Keratinocyte (primary cell): ENCODE measurements at regions not wholly inside any gene's neighbourhood (a gene's known extent, or its start where the extent isn't known, plus 50 kb on each side); places are given as distances from the start of the nearest gene placed in this dataset.

Source experiments
- DNase-seq: peaks from one replicate; pipeline ENCODE4 v3.0.0-alpha.2; 2011; ENCODE audit warnings: low read depth, missing footprints, low spot score
- FAIRE-seq: peaks from 2 replicates; lab custom pipeline; 2011; peaks lifted over from hg19 to GRCh38; lab: Jason Lieb, UNC
- H2AFZ ChIP-seq: 2 replicates; pipeline ENCODE4 v1.6.0; 2012; ENCODE audit warnings: low read length, control low read depth, inconsistent platforms; ENCODE audit not compliant: control insufficient read depth
- H3K27ac ChIP-seq: 2 replicates; pipeline ENCODE4 v1.5.1; 2011; ENCODE audit warnings: low read length; ENCODE audit not compliant: control insufficient read depth, insufficient read depth
- H3K27me3 ChIP-seq: 3 replicates; pipeline ENCODE4 v1.6.0; 2011; ENCODE audit warnings: low read length; ENCODE audit not compliant: control insufficient read depth, insufficient read depth; ENCODE audit errors: extremely low read depth
- H3K36me3 ChIP-seq, 2 experiments: 2 replicates in 1 of 2; 3 replicates in 1 of 2; pipeline ENCODE4 v1.5.1; 2011; ENCODE audit warnings: low read length in 2 of 2, mild to moderate bottlenecking in 1 of 2; ENCODE audit not compliant: control insufficient read depth in 2 of 2, insufficient read depth in 2 of 2; ENCODE audit errors: extremely low read depth in 1 of 2
- H3K4me1 ChIP-seq: 3 replicates; pipeline ENCODE4 v1.5.1; 2011; ENCODE audit warnings: low read length; ENCODE audit not compliant: control insufficient read depth, insufficient read depth; ENCODE audit errors: extremely low read depth
- H3K4me2 ChIP-seq: 3 replicates; pipeline ENCODE4 v1.6.0; 2011; ENCODE audit warnings: low read depth, low read length; ENCODE audit not compliant: control insufficient read depth, insufficient read depth; ENCODE audit errors: extremely low read depth
- H3K4me3 ChIP-seq, 3 experiments: fragments of 200-600 bp in 1 of 3; sonication (generic) in 1 of 3; 2 replicates in 2 of 3; 3 replicates in 1 of 3; pipeline ENCODE4 v1.5.1; 2011 to 2016; ENCODE audit warnings: low read length in 3 of 3, mild to moderate bottlenecking in 3 of 3, control low read depth in 2 of 3, inconsistent platforms in 1 of 3, low read depth in 1 of 3, mixed read lengths in 1 of 3, mixed run types in 1 of 3, moderate library complexity in 1 of 3; ENCODE audit not compliant: control insufficient read depth in 2 of 3, insufficient read depth in 2 of 3; ENCODE audit errors: extremely low read depth in 1 of 3
- H3K79me2 ChIP-seq: 2 replicates; pipeline ENCODE4 v1.6.0; 2012; ENCODE audit warnings: low read length; ENCODE audit not compliant: control insufficient read depth, insufficient read depth
- H3K9ac ChIP-seq: 3 replicates; pipeline ENCODE4 v1.6.0; 2011; ENCODE audit warnings: low read length; ENCODE audit not compliant: control insufficient read depth, insufficient read depth; ENCODE audit errors: extremely low read depth
- H3K9me1 ChIP-seq: 3 replicates; pipeline ENCODE4 v1.6.0; 2011; ENCODE audit warnings: low read length; ENCODE audit not compliant: control insufficient read depth, insufficient read depth; ENCODE audit errors: extremely low read depth
- H3K9me3 ChIP-seq: 2 replicates; pipeline ENCODE4 v1.5.1; 2012; ENCODE audit warnings: low read depth, low read length; ENCODE audit not compliant: control insufficient read depth
- H4K20me1 ChIP-seq: 3 replicates; pipeline ENCODE4 v1.6.0; 2011; ENCODE audit warnings: low read length; ENCODE audit not compliant: control insufficient read depth, insufficient read depth; ENCODE audit errors: extremely low read depth
- EZH2 ChIP-seq: IDR thresholded peaks from one replicate; pipeline ENCODE4 v1.6.1; 2012; ENCODE audit warnings: inconsistent platforms, mild to moderate bottlenecking, low read length, moderate library complexity
- dilution Hi-C: fragments of 300-500 bp; cut with MboI; formaldehyde crosslinking; loops from one replicate; pipeline ENCODE4 v1.7.0; 2020; ENCODE audit warnings: low sequenced_read_pairs; ENCODE audit not compliant: extremely low pct_ligation_motif_present
- TF ChIP-seq, protein P1 (sequence below), 3 experiments: IDR thresholded peaks in 1 of 3; conservative IDR thresholded peaks in 1 of 3; optimal IDR thresholded peaks in 1 of 3; 2 replicates in 2 of 3; 3 replicates in 1 of 3; pipeline versions ENCODE3 to v1.5.1; 2011; ENCODE audit warnings: low read length in 3 of 3, mild to moderate bottlenecking in 3 of 3, moderate library complexity in 2 of 3, control low read depth in 1 of 3, inconsistent platforms in 1 of 3; ENCODE audit not compliant: insufficient read depth in 2 of 3; ENCODE audit errors: extremely low read depth in 1 of 3

DNA sequence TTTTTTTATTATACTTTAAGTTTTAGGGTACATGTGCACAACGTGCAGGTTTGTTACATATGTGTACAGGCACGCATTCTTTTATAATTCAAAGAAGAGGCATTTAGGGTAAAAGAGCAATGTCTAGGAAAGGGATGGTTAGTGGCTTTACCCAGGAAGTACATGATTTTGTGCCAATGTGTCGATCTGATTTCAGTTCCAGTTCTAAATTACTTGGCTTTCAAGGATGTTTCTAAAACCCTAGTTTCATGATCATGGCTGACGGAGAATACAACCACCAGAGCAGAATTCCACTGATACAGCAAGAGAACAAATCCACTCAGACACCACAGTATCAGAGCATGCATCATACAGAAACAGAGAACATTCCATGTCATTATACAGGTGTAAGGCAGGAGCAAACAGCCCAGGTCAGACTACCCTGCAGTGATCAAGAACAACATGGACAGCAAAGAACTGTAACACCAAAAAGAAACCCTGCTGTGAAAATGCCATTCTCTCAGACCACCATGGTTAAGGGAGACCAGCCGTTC is 116.7 kb upstream of the STK17B start:
- no peaks in the 10 kb centered on the region for H3K79me2 ChIP-seq
- dilution Hi-C loops, result no loop called here
- no peak overlapping the region for H3K9ac ChIP-seq
- H3K27me3 ChIP-seq, result no peaks in the 10 kb centered on the region
- no peaks in the 10 kb centered on the region for H3K36me3 ChIP-seq
- FAIRE-seq (no peak), DNase-seq (no peak)
- TF ChIP-seq EZH2, result no peak
- TF ChIP-seq, protein P1, sequence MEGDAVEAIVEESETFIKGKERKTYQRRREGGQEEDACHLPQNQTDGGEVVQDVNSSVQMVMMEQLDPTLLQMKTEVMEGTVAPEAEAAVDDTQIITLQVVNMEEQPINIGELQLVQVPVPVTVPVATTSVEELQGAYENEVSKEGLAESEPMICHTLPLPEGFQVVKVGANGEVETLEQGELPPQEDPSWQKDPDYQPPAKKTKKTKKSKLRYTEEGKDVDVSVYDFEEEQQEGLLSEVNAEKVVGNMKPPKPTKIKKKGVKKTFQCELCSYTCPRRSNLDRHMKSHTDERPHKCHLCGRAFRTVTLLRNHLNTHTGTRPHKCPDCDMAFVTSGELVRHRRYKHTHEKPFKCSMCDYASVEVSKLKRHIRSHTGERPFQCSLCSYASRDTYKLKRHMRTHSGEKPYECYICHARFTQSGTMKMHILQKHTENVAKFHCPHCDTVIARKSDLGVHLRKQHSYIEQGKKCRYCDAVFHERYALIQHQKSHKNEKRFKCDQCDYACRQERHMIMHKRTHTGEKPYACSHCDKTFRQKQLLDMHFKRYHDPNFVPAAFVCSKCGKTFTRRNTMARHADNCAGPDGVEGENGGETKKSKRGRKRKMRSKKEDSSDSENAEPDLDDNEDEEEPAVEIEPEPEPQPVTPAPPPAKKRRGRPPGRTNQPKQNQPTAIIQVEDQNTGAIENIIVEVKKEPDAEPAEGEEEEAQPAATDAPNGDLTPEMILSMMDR (optimal IDR thresholded peaks at IDR 0.05 in 1 of 3, IDR thresholded peaks at IDR 0.05 in 1 of 3, conservative IDR thresholded peaks at IDR 0.05 in 1 of 3; ENCODE audit: extremely low read depth in 1 of 3, insufficient read depth in 2 of 3, low read length in 3 of 3), result no peak
- no peak overlapping the region for H3K27ac ChIP-seq
- no peaks in the 10 kb centered on the region for H3K9me1 ChIP-seq
- H3K4me1 ChIP-seq, result peaks cover 22% of the 10 kb centered on the region
- H2AFZ ChIP-seq, result no peak overlapping the region
- H4K20me1 ChIP-seq, result no peaks in the 10 kb centered on the region
- no peak overlapping the region for H3K4me2 ChIP-seq
- no peak overlapping the region for H3K4me3 ChIP-seq
- H3K9me3 ChIP-seq, result no peaks in the 10 kb centered on the region

DNA sequence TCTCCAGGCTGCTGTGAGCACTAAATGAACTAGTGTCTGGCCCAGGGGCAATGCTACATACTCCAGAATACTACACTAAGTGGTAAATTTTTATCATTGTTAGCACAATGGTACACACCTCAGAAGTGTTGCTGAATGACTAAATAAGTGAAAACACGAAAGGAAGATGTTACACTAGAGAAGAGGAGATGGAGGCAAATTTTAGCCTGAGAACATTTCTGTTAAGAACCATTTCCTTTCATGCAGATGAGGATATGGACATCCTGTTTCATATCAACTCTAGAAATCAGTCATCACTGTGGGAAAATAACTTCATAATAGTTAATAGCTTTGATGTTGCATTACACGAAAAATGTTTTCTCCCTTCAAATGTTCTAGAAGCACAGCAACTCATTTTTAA is 117.6 kb upstream of the STK17B start:
- FAIRE-seq (no peak), DNase-seq (no peak)
- H3K9ac ChIP-seq, result no peak overlapping the region
- no peaks in the 10 kb centered on the region for H3K9me1 ChIP-seq
- TF ChIP-seq, protein P1 (optimal IDR thresholded peaks at IDR 0.05 in 1 of 3, IDR thresholded peaks at IDR 0.05 in 1 of 3, conservative IDR thresholded peaks at IDR 0.05 in 1 of 3; ENCODE audit: extremely low read depth in 1 of 3, insufficient read depth in 2 of 3, low read length in 3 of 3), result no peak
- TF ChIP-seq EZH2, result no peak
- no peaks in the 10 kb centered on the region for H3K36me3 ChIP-seq
- H2AFZ ChIP-seq, result no peak overlapping the region
- no peak overlapping the region for H3K27ac ChIP-seq
- dilution Hi-C loops, result no loop called here
- H3K9me3 ChIP-seq, result no peaks in the 10 kb centered on the region
- no peaks in the 10 kb centered on the region for H4K20me1 ChIP-seq
- H3K4me3 ChIP-seq, result no peak overlapping the region
- H3K4me2 ChIP-seq, result no peak overlapping the region
- no peaks in the 10 kb centered on the region for H3K79me2 ChIP-seq
- H3K27me3 ChIP-seq, result no peaks in the 10 kb centered on the region
- H3K4me1 ChIP-seq, result peaks cover 28% of the 10 kb centered on the region
